Mesodermal cell (in vitro differentiated cells): ENCODE measurements at regions not wholly inside any gene's neighbourhood (a gene's known extent, or its start where the extent isn't known, plus 50 kb on each side); places are given as distances from the start of the nearest gene placed in this dataset.

ENCODE experiments used
- H3K27ac ChIP-seq: 2 replicates; pipeline ENCODE4 v1.7.0; 2013; ENCODE audit warnings: mild to moderate bottlenecking, low read depth, low read length, moderate library complexity; ENCODE audit not compliant: severe bottlenecking
- H3K36me3 ChIP-seq: 2 replicates; pipeline ENCODE4 v1.7.1; 2013; ENCODE audit warnings: mild to moderate bottlenecking, low read length, moderate library complexity; ENCODE audit not compliant: control insufficient read depth, insufficient read depth
- H3K4me1 ChIP-seq: one replicate; pipeline ENCODE4 v1.7.1; 2013; ENCODE audit warnings: mild to moderate bottlenecking, low read length; ENCODE audit not compliant: insufficient read depth, control insufficient read depth, poor library complexity, severe bottlenecking
- H3K4me3 ChIP-seq: 2 replicates; pipeline ENCODE4 v1.7.0; 2013; ENCODE audit warnings: low read length, control low read depth, mild to moderate bottlenecking; ENCODE audit not compliant: insufficient read depth, poor library complexity, severe bottlenecking; ENCODE audit errors: extremely low read depth
- H3K9me3 ChIP-seq: 2 replicates; pipeline ENCODE4 v1.7.1; 2013; ENCODE audit warnings: mild to moderate bottlenecking, low read length, moderate library complexity; ENCODE audit not compliant: control insufficient read depth
- WGBS, 2 experiments: methylation state at CpG; one replicate each; pipeline ENCODE4 v1.1.5; 2013; ENCODE audit warnings: missing lambda C conversion rate in 2 of 2; ENCODE audit not compliant: insufficient coverage in 2 of 2; 5-methylcytosine and 5-hydroxymethylcytosine counted together

DNA sequence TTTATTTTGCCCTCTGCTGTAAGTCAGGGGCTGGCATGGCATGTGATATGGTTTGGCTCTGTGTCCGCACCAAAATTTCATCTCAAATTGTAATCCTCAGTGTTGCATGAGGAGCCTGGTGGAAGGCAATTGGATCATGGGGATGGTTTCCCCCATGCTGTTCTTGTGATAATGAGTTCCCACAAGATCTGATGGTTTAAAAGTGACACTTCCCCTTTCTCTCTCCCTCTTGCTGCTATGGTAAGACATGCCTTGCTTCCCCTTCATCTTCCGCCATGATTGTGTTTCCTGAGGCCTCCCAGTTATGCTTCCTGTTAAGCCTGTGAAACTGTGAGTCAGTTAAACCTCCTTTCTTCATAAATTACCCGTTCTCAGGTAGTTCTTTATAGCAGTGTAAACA, 72.0 kb upstream of the MSX1 start:
- no peak overlapping the region for H3K27ac ChIP-seq
- H3K4me1 ChIP-seq, result peaks cover 1% of the 10 kb centered on the region
- H3K4me3 ChIP-seq, result no peak overlapping the region
- H3K36me3 ChIP-seq, result no peaks in the 10 kb centered on the region
- 60 to 95% methylated on average over 1 to 2 of the region's 3 CpGs for WGBS, 2 experiments
- peaks cover 26% of the 10 kb centered on the region for H3K9me3 ChIP-seq

GRCh38 chr4:4784379-4784778, 75.1 kb upstream of the MSX1 start:
- Histone ChIP-seq H3K4me1 (peaks cover 11% of the 10 kb centered on the region), H3K27ac (no peak overlapping the region), H3K36me3 (no peaks in the 10 kb centered on the region), H3K4me3 (no peak overlapping the region), H3K9me3 (peaks cover 14% of the 10 kb centered on the region)
- 54 to 66% methylated on average over 3 of the region's 5 CpGs for WGBS, 2 experiments

GRCh38 chr4:4783847-4784246, 75.6 kb upstream of the MSX1 start:
- WGBS, 2 experiments, result 87% methylated on average over 5 to 8 of the region's 8 CpGs
- H3K36me3 ChIP-seq, result no peaks in the 10 kb centered on the region
- peaks cover 8% of the 10 kb centered on the region for H3K9me3 ChIP-seq
- H3K4me3 ChIP-seq, result no peak overlapping the region
- peaks cover 13% of the 10 kb centered on the region for H3K4me1 ChIP-seq
- H3K27ac ChIP-seq, result no peak overlapping the region

GRCh38 chr4:4782969-4783368, 76.5 kb upstream of the MSX1 start:
- H3K4me1 ChIP-seq, result peaks cover 15% of the 10 kb centered on the region
- no peaks in the 10 kb centered on the region for H3K9me3 ChIP-seq
- no peak overlapping the region for H3K4me3 ChIP-seq
- no peak overlapping the region for H3K27ac ChIP-seq
- no peaks in the 10 kb centered on the region for H3K36me3 ChIP-seq
- WGBS, 2 experiments, result 85 to 96% methylated on average over 3 to 4 of the region's 8 CpGs

- Histone ChIP-seq H3K27ac (no peak overlapping the region), H3K9me3 (no peaks in the 10 kb centered on the region), H3K36me3 (no peaks in the 10 kb centered on the region), H3K4me1 (peaks cover 15% of the 10 kb centered on the region), H3K4me3 (no peak overlapping the region)
- WGBS, 2 experiments, result 80 to 92% methylated on average over 11 to 13 of the region's 14 CpGs
Measured at GRCh38 chr4:4781936-4782707, 77.3 kb upstream of the MSX1 start.

GRCh38 chr4:4780729-4781244, 78.7 kb upstream of the MSX1 start:
- H3K36me3 ChIP-seq, result no peaks in the 10 kb centered on the region
- no peaks in the 10 kb centered on the region for H3K9me3 ChIP-seq
- H3K27ac ChIP-seq, result no peak overlapping the region
- peaks cover 20% of the 10 kb centered on the region for H3K4me1 ChIP-seq
- 94 to 100% methylated on average over 4 to 5 of the region's 6 CpGs for WGBS, 2 experiments
- H3K4me3 ChIP-seq, result no peak overlapping the region

DNA sequence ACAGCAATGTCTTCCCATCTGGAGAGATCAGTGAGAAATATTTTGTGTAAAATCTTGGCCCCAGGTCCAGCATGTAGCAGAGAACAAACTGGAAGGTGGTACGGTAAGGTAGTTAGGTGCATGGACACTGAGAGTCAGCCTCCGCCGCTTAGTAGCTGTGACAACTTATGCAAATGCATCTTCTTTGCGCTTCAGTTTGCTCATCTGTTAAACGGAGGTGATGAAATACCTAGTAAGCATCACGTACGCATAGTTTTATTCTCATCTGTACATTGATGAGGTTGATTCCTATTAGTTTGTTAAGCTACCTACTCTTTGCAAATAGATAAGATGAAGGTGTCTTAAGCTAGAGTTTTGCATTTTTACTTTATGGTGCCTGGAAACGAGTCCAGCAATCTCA, 80.0 kb upstream of the MSX1 start:
- H3K36me3 ChIP-seq, result no peaks in the 10 kb centered on the region
- H3K27ac ChIP-seq, result no peak overlapping the region
- peaks cover 24% of the 10 kb centered on the region for H3K4me1 ChIP-seq
- 87 to 94% methylated on average over 6 of the region's 8 CpGs for WGBS, 2 experiments
- no peak overlapping the region for H3K4me3 ChIP-seq
- no peaks in the 10 kb centered on the region for H3K9me3 ChIP-seq

GRCh38 chr4:4779054-4779453, 80.4 kb upstream of the MSX1 start:
- H3K27ac ChIP-seq, result no peak overlapping the region
- H3K4me3 ChIP-seq, result no peak overlapping the region
- peaks cover 24% of the 10 kb centered on the region for H3K4me1 ChIP-seq
- 88 to 100% methylated on average over 1 of the region's 2 CpGs for WGBS, 2 experiments
- H3K9me3 ChIP-seq, result no peaks in the 10 kb centered on the region
- H3K36me3 ChIP-seq, result no peaks in the 10 kb centered on the region

DNA sequence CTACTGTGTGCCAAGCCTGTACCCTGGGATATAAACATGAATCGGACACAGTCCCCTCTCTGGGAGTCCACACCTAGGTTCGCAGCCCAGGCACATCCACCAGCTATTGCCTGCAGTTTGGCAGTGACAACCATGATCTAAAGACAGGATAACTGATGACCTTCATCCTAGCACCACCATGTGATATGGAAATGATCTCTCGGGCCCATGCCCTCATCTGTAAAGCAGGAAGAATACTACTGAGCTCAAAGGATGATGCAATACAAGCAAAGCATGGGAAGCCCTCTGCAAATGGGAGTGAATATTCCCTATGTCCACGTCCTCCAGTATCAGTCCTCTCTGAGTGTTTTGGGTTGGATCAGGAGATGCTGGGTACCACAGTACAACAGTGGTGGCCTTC, 80.9 kb upstream of the MSX1 start:
- H3K9me3 ChIP-seq, result no peaks in the 10 kb centered on the region
- no peak overlapping the region for H3K27ac ChIP-seq
- WGBS, 2 experiments, result 95 to 100% methylated on average over 3 of the region's 4 CpGs

GRCh38 chr4:4776934-4777333, 82.5 kb upstream of the MSX1 start:
- WGBS, 2 experiments, result 92 to 97% methylated on average over 7 of the region's 7 CpGs
- peaks cover 17% of the 10 kb centered on the region for H3K4me1 ChIP-seq
- no peaks in the 10 kb centered on the region for H3K9me3 ChIP-seq
- H3K4me3 ChIP-seq, result no peak overlapping the region
- no peak overlapping the region for H3K27ac ChIP-seq
- H3K36me3 ChIP-seq, result no peaks in the 10 kb centered on the region

More for the DNA sequence above, 80.9 kb upstream of the MSX1 start:
- peaks cover 24% of the 10 kb centered on the region for H3K4me1 ChIP-seq
- no peak overlapping the region for H3K4me3 ChIP-seq
- H3K36me3 ChIP-seq, result no peaks in the 10 kb centered on the region

GRCh38 chr4:4776335-4776734, 83.1 kb upstream of the MSX1 start:
- H3K4me3 ChIP-seq, result no peak overlapping the region
- H3K36me3 ChIP-seq, result no peaks in the 10 kb centered on the region
- H3K4me1 ChIP-seq, result peaks cover 13% of the 10 kb centered on the region
- H3K9me3 ChIP-seq, result no peaks in the 10 kb centered on the region
- 82 to 96% methylated on average over 5 to 6 of the region's 9 CpGs for WGBS, 2 experiments
- H3K27ac ChIP-seq, result no peak overlapping the region
